ENCODE measurements at regions not wholly inside any gene's neighbourhood (a gene's known extent, or its start where the extent isn't known, plus 50 kb on each side); places are given as distances from the start of the nearest gene placed in this dataset.

GRCh38 chr5:137567226-137567625, 68.1 kb upstream of the SPOCK1 start:
- no peak for DNase-seq

- no peak for DNase-seq
Observed at GRCh38 chr5:137566780-137567179, 67.7 kb upstream of the SPOCK1 start.

- DNase-seq, result no peak
Observed at GRCh38 chr5:137566118-137566541, 67.0 kb upstream of the SPOCK1 start.

- no peak for DNase-seq
Observed at GRCh38 chr5:137565450-137565849, 66.3 kb upstream of the SPOCK1 start.

GRCh38 chr5:137564398-137564961, 65.4 kb upstream of the SPOCK1 start:
- DNase-seq, result peak; percentile 83

GRCh38 chr5:137563646-137564397, 64.7 kb upstream of the SPOCK1 start:
- DNase-seq, result peak; percentile 93

- peak; percentile 95 for DNase-seq
Observed at GRCh38 chr5:137563301-137563645, 64.1 kb upstream of the SPOCK1 start.

- peak; percentile 89 for DNase-seq
Observed at GRCh38 chr5:137561608-137562007, 62.5 kb upstream of the SPOCK1 start.

GRCh38 chr5:137560420-137560819, 61.3 kb upstream of the SPOCK1 start:
- no peak for DNase-seq

All from NCI-H69 (cell line).